ENCODE measurements at regions not wholly inside any gene's neighbourhood (a gene's known extent, or its start where the extent isn't known, plus 50 kb on each side); places are given as distances from the start of the nearest gene placed in this dataset.

GRCh38 chr18:64488698-64489097 is 339.8 kb upstream of the LINC00305 start:
- no peak for TF ChIP-seq CTCF (IDR thresholded peaks at IDR 0.05; ENCODE audit: low read depth, low read length)

GRCh38 chr18:64474773-64475172 is 325.9 kb upstream of the LINC00305 start:
- CTCF ChIA-PET, result no interaction called here
- POLR2A ChIA-PET, result no interaction called here
- no peak for TF ChIP-seq CTCF (IDR thresholded peaks at IDR 0.05; ENCODE audit: low read depth, low read length)
- Histone ChIP-seq H3K9me3 (ENCODE audit: control insufficient read depth, insufficient read depth, low read length) (no peaks in the 10 kb centered on the region; the same call in none of the 2 replicates), H3K27ac (ENCODE audit: low read depth, low read length) (no peak overlapping the region), H3K27me3 (ENCODE audit: control insufficient read depth, insufficient read depth, low read length) (no peaks in the 10 kb centered on the region), H3K4me3 (ENCODE audit: low read depth, low read length) (no peak overlapping the region)
- no peak for DNase-seq (ENCODE audit: low read depth, low spot score)

More at GRCh38 chr18:64488698-64489097, 339.8 kb upstream of the LINC00305 start:
- H3K9me3 ChIP-seq (ENCODE audit: control insufficient read depth, insufficient read depth, low read length), result no peaks in the 10 kb centered on the region; the same call in 1 of the 2 replicates
- H3K27ac ChIP-seq (ENCODE audit: low read depth, low read length), result no peak overlapping the region
- POLR2A ChIA-PET, result no interaction called here
- no peaks in the 10 kb centered on the region for H3K27me3 ChIP-seq (ENCODE audit: control insufficient read depth, insufficient read depth, low read length)
- no peak for DNase-seq (ENCODE audit: low read depth, low spot score)
- H3K4me3 ChIP-seq (ENCODE audit: low read depth, low read length), result no peak overlapping the region
- CTCF ChIA-PET, result no interaction called here

- no peak for DNase-seq (ENCODE audit: low read depth, low spot score)
- H3K27ac ChIP-seq (ENCODE audit: low read depth, low read length), result no peak overlapping the region
- TF ChIP-seq CTCF (IDR thresholded peaks at IDR 0.05; ENCODE audit: low read depth, low read length), result no peak
- no peaks in the 10 kb centered on the region for H3K27me3 ChIP-seq (ENCODE audit: control insufficient read depth, insufficient read depth, low read length)
- no peak overlapping the region for H3K4me3 ChIP-seq (ENCODE audit: low read depth, low read length)
- no peaks in the 10 kb centered on the region; the same call in none of the 2 replicates for H3K9me3 ChIP-seq (ENCODE audit: control insufficient read depth, insufficient read depth, low read length)
- ChIA-PET CTCF (no interaction called here), POLR2A (no interaction called here)
Measured at GRCh38 chr18:64474255-64474654, 325.4 kb upstream of the LINC00305 start.

- Histone ChIP-seq H3K27ac (ENCODE audit: low read depth, low read length) (no peak overlapping the region), H3K9me3 (ENCODE audit: control insufficient read depth, insufficient read depth, low read length) (peaks cover 3% of the 10 kb centered on the region; the same call in 1 of the 2 replicates), H3K27me3 (ENCODE audit: control insufficient read depth, insufficient read depth, low read length) (no peaks in the 10 kb centered on the region), H3K4me3 (ENCODE audit: low read depth, low read length) (no peak overlapping the region)
- ChIA-PET POLR2A (no interaction called here), CTCF (no interaction called here)
- no peak for TF ChIP-seq CTCF (IDR thresholded peaks at IDR 0.05; ENCODE audit: low read depth, low read length)
- no peak for DNase-seq (ENCODE audit: low read depth, low spot score)
Measured at GRCh38 chr18:64449434-64449833, 300.5 kb upstream of the LINC00305 start.

GRCh38 chr18:64444819-64445218 is 295.9 kb upstream of the LINC00305 start:
- ChIA-PET POLR2A (no interaction called here), CTCF (no interaction called here)
- no peak overlapping the region for H3K27ac ChIP-seq (ENCODE audit: low read depth, low read length)
- no peaks in the 10 kb centered on the region for H3K27me3 ChIP-seq (ENCODE audit: control insufficient read depth, insufficient read depth, low read length)
- H3K4me3 ChIP-seq (ENCODE audit: low read depth, low read length), result no peak overlapping the region
- DNase-seq (ENCODE audit: low read depth, low spot score), result no peak
- no peak for TF ChIP-seq CTCF (IDR thresholded peaks at IDR 0.05; ENCODE audit: low read depth, low read length)
- peaks cover 14% of the 10 kb centered on the region for H3K9me3 ChIP-seq (ENCODE audit: control insufficient read depth, insufficient read depth, low read length)
